ENCODE measurements at regions not wholly inside any gene's neighbourhood (a gene's known extent, or its start where the extent isn't known, plus 50 kb on each side); places are given as distances from the start of the nearest gene placed in this dataset.

GRCh38 chr2:145649061-145649460 is 1129.1 kb upstream of the ZEB2 start:
- DNase-seq (ENCODE audit: low read depth) = no peak
- no peak for TF ChIP-seq CTCF (IDR thresholded peaks at IDR 0.05; ENCODE audit: control insufficient read depth, extremely low read depth, insufficient read depth)
- no peak overlapping the region for H3K4me3 ChIP-seq (ENCODE audit: low read depth, low read length)

GRCh38 chr2:145644820-145645302 is 1124.9 kb upstream of the ZEB2 start:
- no peak for DNase-seq (ENCODE audit: low read depth)
- TF ChIP-seq CTCF (IDR thresholded peaks at IDR 0.05; ENCODE audit: control insufficient read depth, extremely low read depth, insufficient read depth) = no peak
- H3K4me3 ChIP-seq (ENCODE audit: low read depth, low read length) = no peak overlapping the region

GRCh38 chr2:145638675-145639074 is 1118.8 kb upstream of the ZEB2 start:
- TF ChIP-seq CTCF (IDR thresholded peaks at IDR 0.05; ENCODE audit: control insufficient read depth, extremely low read depth, insufficient read depth) = no peak
- DNase-seq (ENCODE audit: low read depth) = no peak

GRCh38 chr2:145635706-145636427 is 1115.9 kb upstream of the ZEB2 start:
- no peak for DNase-seq (ENCODE audit: low read depth)
- no peak overlapping the region for H3K4me3 ChIP-seq (ENCODE audit: low read depth, low read length)
- TF ChIP-seq CTCF (IDR thresholded peaks at IDR 0.05; ENCODE audit: control insufficient read depth, extremely low read depth, insufficient read depth) = no peak

More at GRCh38 chr2:145638675-145639074, 1118.8 kb upstream of the ZEB2 start:
- H3K4me3 ChIP-seq (ENCODE audit: low read depth, low read length) = no peak overlapping the region

GRCh38 chr2:145631561-145631960 is 1111.6 kb upstream of the ZEB2 start:
- TF ChIP-seq CTCF (IDR thresholded peaks at IDR 0.05; ENCODE audit: control insufficient read depth, extremely low read depth, insufficient read depth) = no peak
- DNase-seq (ENCODE audit: low read depth) = no peak
- H3K4me3 ChIP-seq (ENCODE audit: low read depth, low read length) = no peak overlapping the region

- no peak overlapping the region for H3K4me3 ChIP-seq (ENCODE audit: low read depth, low read length)
- no peak for DNase-seq (ENCODE audit: low read depth)
- no peak for TF ChIP-seq CTCF (IDR thresholded peaks at IDR 0.05; ENCODE audit: control insufficient read depth, extremely low read depth, insufficient read depth)
These were observed 1106.4 kb upstream of the ZEB2 start for GRCh38 chr2:145626301-145626700.

GRCh38 chr2:145625111-145625510 is 1105.2 kb upstream of the ZEB2 start:
- no peak overlapping the region for H3K4me3 ChIP-seq (ENCODE audit: low read depth, low read length)
- DNase-seq (ENCODE audit: low read depth) = no peak
- no peak for TF ChIP-seq CTCF (IDR thresholded peaks at IDR 0.05; ENCODE audit: control insufficient read depth, extremely low read depth, insufficient read depth)
